Ascending aorta (tissue), 2 donors: ENCODE measurements at regions not wholly inside any gene's neighbourhood (a gene's known extent, or its start where the extent isn't known, plus 50 kb on each side); places are given as distances from the start of the nearest gene placed in this dataset.
"Not testable (repeated sequence)": the region's sequence is repeated elsewhere in the genome, so short reads cannot be mapped to it uniquely, and the experiment has no call there.

ENCODE experiments used
- DNase-seq, 2 donors: peaks; one replicate each; pipeline ENCODE4 v3.0.0-alpha.2; 2019; ENCODE audit warnings: low spot score in 2 of 2
- H3K27ac ChIP-seq, 2 donors: fragments of 200-600 bp; sonication (generic); one replicate each; pipeline ENCODE4 v1.5.1; 2016 to 2017; ENCODE audit warnings: mild to moderate bottlenecking in 1 of 2
- H3K27me3 ChIP-seq: fragments of 200-600 bp; sonication (generic); one replicate; pipeline ENCODE4 v1.5.1; 2017
- H3K36me3 ChIP-seq, 2 donors: fragments of 200-600 bp; sonication (generic); one replicate each; pipeline ENCODE4 v1.5.1; 2016
- H3K4me1 ChIP-seq, 2 donors: fragments of 200-600 bp; sonication (generic); one replicate each; pipeline ENCODE4 v1.5.1; 2016 to 2017; ENCODE audit warnings: mild to moderate bottlenecking in 1 of 2
- H3K4me3 ChIP-seq, 2 donors: fragments of 200-600 bp; sonication (generic); one replicate each; pipeline ENCODE4 v1.5.1; 2016 to 2017; ENCODE audit warnings: mild to moderate bottlenecking in 1 of 2
- H3K9me3 ChIP-seq, 2 donors: fragments of 200-600 bp; sonication (generic); one replicate each; pipeline ENCODE4 v1.5.1; 2016
- CTCF ChIP-seq, 3 experiments: fragments of 200-600 bp in 2 of 3; fragments of 450-650 bp in 1 of 3; sonication (generic) in 2 of 3; IDR thresholded peaks; one replicate each; pipeline ENCODE4 v1.5.1; 2016 to 2019; ENCODE audit warnings: antibody characterized with exemption in 3 of 3, mild to moderate bottlenecking in 1 of 3, moderate library complexity in 1 of 3
- intact Hi-C: fragments of 100-400 bp; cut with DNase I; formaldehyde crosslinking; loops from one replicate; pipeline ENCODE4 v1.15.1; 2023

GRCh38 chr2:3899536-3900155 is 196.3 kb downstream of the DCDC2C start:
- intact Hi-C loops: no loop called here
- H3K27ac ChIP-seq: no peak overlapping the region

GRCh38 chr2:3902131-3902530 is 198.8 kb downstream of the DCDC2C start:
- no peak for DNase-seq
- no peak overlapping the region for H3K27ac ChIP-seq
- no peaks in the 10 kb centered on the region for H3K4me1 ChIP-seq
- no peak overlapping the region for H3K4me3 ChIP-seq
- TF ChIP-seq CTCF (IDR thresholded peaks at IDR 0.05): no peak
- H3K36me3 ChIP-seq: no peaks in the 10 kb centered on the region
- no peaks in the 10 kb centered on the region for H3K27me3 ChIP-seq
- no peaks in the 10 kb centered on the region for H3K9me3 ChIP-seq
- intact Hi-C loops: no loop called here

More at GRCh38 chr2:3899536-3900155, 196.3 kb downstream of the DCDC2C start:
- H3K9me3 ChIP-seq: no peaks in the 10 kb centered on the region
- DNase-seq: no peak
- no peak overlapping the region for H3K4me3 ChIP-seq
- no peaks in the 10 kb centered on the region for H3K27me3 ChIP-seq
- no peak for TF ChIP-seq CTCF (IDR thresholded peaks at IDR 0.05)
- H3K36me3 ChIP-seq: no peaks in the 10 kb centered on the region
- H3K4me1 ChIP-seq: no peaks in the 10 kb centered on the region

- Histone ChIP-seq H3K27me3 (no peaks in the 10 kb centered on the region), H3K36me3 (no peaks in the 10 kb centered on the region), H3K27ac (no peak overlapping the region), H3K9me3 (no peaks in the 10 kb centered on the region), H3K4me3 (no peak overlapping the region), H3K4me1 (no peaks in the 10 kb centered on the region)
- no peak for TF ChIP-seq CTCF (IDR thresholded peaks at IDR 0.05)
- DNase-seq: no peak
- intact Hi-C loops: no loop called here
Observed at GRCh38 chr2:3904061-3904460, 200.7 kb downstream of the DCDC2C start.

GRCh38 chr2:3908498-3908897 is 205.1 kb downstream of the DCDC2C start:
- H3K27me3 ChIP-seq, intact Hi-C loops, H3K36me3 ChIP-seq, H3K4me3 ChIP-seq, H3K27ac ChIP-seq, H3K4me1 ChIP-seq, H3K9me3 ChIP-seq, DNase-seq: not testable (repeated sequence)

- no peaks in the 10 kb centered on the region for H3K36me3 ChIP-seq
- intact Hi-C loops: no loop called here
- TF ChIP-seq CTCF (IDR thresholded peaks at IDR 0.05): no peak
- H3K4me3 ChIP-seq: no peak overlapping the region
- H3K27me3 ChIP-seq: no peaks in the 10 kb centered on the region
- no peak for DNase-seq
- H3K9me3 ChIP-seq: no peaks in the 10 kb centered on the region
- H3K4me1 ChIP-seq: no peaks in the 10 kb centered on the region
- no peak overlapping the region for H3K27ac ChIP-seq
Observed at GRCh38 chr2:3911882-3912455, 208.6 kb downstream of the DCDC2C start.

- no peak overlapping the region for H3K27ac ChIP-seq
- no peak for TF ChIP-seq CTCF (IDR thresholded peaks at IDR 0.05)
- no peak overlapping the region for H3K4me3 ChIP-seq
- no peaks in the 10 kb centered on the region for H3K27me3 ChIP-seq
- no peaks in the 10 kb centered on the region for H3K36me3 ChIP-seq
- intact Hi-C loops: no loop called here
- H3K9me3 ChIP-seq: no peaks in the 10 kb centered on the region
- DNase-seq: no peak
- H3K4me1 ChIP-seq: no peaks in the 10 kb centered on the region
Observed at GRCh38 chr2:3913166-3913565, 209.8 kb downstream of the DCDC2C start.
